Neural cell (in vitro differentiated cells): ENCODE measurements at regions not wholly inside any gene's neighbourhood (a gene's known extent, or its start where the extent isn't known, plus 50 kb on each side); places are given as distances from the start of the nearest gene placed in this dataset.

Source experiments
- EZH2 ChIP-seq: fragments of 200-600, 300-800 bp; shearing (Covaris generic), sonication (generic); IDR thresholded peaks from 2 replicates; pipeline ENCODE4 v1.6.1; 2014; ENCODE audit warnings: antibody characterized with exemption, low read length, borderline replicate concordance, mild to moderate bottlenecking; ENCODE audit not compliant: insufficient read depth, poor library complexity, severe bottlenecking
- TF ChIP-seq, protein P1 (sequence below): fragments of 450-650 bp; IDR thresholded peaks from 2 replicates; pipeline ENCODE4 v1.5.1; 2014; ENCODE audit warnings: antibody characterized with exemption, mild to moderate bottlenecking, moderate library complexity; ENCODE audit not compliant: poor library complexity, severe bottlenecking

DNA sequence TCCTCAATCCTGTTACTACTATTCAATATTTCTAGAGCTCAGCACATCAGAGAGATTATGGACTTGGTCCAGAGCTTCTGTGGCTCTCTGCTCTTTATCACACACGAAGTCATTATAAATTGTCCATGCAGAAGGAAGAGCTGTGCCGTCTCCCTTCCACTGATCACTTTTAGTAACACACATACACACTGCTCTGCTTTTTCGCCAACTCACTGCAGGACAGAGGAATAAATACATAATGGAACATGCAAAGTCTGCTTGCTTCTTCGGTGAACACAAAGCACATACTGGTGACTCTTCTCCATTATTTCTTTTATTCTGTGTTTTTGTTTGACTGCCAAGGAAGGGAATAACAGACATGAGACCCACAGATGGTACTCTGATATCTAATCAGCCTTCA lies 1000.0 kb upstream of the TENM4 start:
- no peak for TF ChIP-seq EZH2
- TF ChIP-seq, protein P1, sequence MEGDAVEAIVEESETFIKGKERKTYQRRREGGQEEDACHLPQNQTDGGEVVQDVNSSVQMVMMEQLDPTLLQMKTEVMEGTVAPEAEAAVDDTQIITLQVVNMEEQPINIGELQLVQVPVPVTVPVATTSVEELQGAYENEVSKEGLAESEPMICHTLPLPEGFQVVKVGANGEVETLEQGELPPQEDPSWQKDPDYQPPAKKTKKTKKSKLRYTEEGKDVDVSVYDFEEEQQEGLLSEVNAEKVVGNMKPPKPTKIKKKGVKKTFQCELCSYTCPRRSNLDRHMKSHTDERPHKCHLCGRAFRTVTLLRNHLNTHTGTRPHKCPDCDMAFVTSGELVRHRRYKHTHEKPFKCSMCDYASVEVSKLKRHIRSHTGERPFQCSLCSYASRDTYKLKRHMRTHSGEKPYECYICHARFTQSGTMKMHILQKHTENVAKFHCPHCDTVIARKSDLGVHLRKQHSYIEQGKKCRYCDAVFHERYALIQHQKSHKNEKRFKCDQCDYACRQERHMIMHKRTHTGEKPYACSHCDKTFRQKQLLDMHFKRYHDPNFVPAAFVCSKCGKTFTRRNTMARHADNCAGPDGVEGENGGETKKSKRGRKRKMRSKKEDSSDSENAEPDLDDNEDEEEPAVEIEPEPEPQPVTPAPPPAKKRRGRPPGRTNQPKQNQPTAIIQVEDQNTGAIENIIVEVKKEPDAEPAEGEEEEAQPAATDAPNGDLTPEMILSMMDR, result no peak
